Ovary (tissue), 3 donors: ENCODE measurements at regions not wholly inside any gene's neighbourhood (a gene's known extent, or its start where the extent isn't known, plus 50 kb on each side); places are given as distances from the start of the nearest gene placed in this dataset.

Experiments used
- CTCF ChIP-seq, 3 donors: fragments of 450-650 bp in 2 of 3; fragments of 200-600 bp in 1 of 3; IDR thresholded peaks; one replicate each; pipeline versions ENCODE4 v1.5.1 to v1.8.0; 2016 to 2022; ENCODE audit warnings: antibody characterized with exemption in 3 of 3, mild to moderate bottlenecking in 1 of 3
- POLR2A ChIP-seq: fragments of 450-650 bp; IDR thresholded peaks from one replicate; pipeline ENCODE4 v1.6.1; 2017; ENCODE audit warnings: antibody characterized with exemption, mild to moderate bottlenecking, moderate library complexity
- donor health status: DM: no; HTN: no; CAD: no.

GRCh38 chr13:32902029-32902780 lies 114.0 kb upstream of the KL start:
- no peak for TF ChIP-seq CTCF (IDR thresholded peaks at IDR 0.05)
- TF ChIP-seq POLR2A, result no peak
